T-helper 2 cell treated with Interferon-gamma antibody and Interleukin-4, amounts not matched to agents 5 μg/mL and 100 μg/mL, for 36 hours (primary cell): ENCODE measurements at regions not wholly inside any gene's neighbourhood (a gene's known extent, or its start where the extent isn't known, plus 50 kb on each side); places are given as distances from the start of the nearest gene placed in this dataset.
"Not testable (repeated sequence)": the region's sequence is repeated elsewhere in the genome, so short reads cannot be mapped to it uniquely, and the experiment has no call there.

Source experiments
- DNase-seq: peaks from one replicate; pipeline ENCODE4 v3.0.0; 2021; ENCODE audit warnings: low spot score
- H3K27ac Mint-ChIP-seq: one replicate; pipeline ENCODE4 v1.8.0; 2021; ENCODE audit warnings: mild to moderate bottlenecking, mixed read lengths
- H3K27me3 Mint-ChIP-seq: one replicate; pipeline ENCODE4 v1.8.0; 2021; ENCODE audit warnings: low read depth, mixed read lengths
- H3K36me3 Mint-ChIP-seq: one replicate; pipeline ENCODE4 v1.8.0; 2021; ENCODE audit warnings: low read depth, mixed read lengths
- H3K4me1 Mint-ChIP-seq: one replicate; pipeline ENCODE4 v1.8.0; 2021; ENCODE audit warnings: low read depth, mixed read lengths
- H3K4me3 Mint-ChIP-seq: one replicate; pipeline ENCODE4 v1.8.0; 2022; ENCODE audit warnings: mild to moderate bottlenecking, moderate library complexity, mixed read lengths
- H3K9me3 Mint-ChIP-seq: one replicate; pipeline ENCODE4 v1.8.0; 2021; ENCODE audit warnings: mixed read lengths

DNA sequence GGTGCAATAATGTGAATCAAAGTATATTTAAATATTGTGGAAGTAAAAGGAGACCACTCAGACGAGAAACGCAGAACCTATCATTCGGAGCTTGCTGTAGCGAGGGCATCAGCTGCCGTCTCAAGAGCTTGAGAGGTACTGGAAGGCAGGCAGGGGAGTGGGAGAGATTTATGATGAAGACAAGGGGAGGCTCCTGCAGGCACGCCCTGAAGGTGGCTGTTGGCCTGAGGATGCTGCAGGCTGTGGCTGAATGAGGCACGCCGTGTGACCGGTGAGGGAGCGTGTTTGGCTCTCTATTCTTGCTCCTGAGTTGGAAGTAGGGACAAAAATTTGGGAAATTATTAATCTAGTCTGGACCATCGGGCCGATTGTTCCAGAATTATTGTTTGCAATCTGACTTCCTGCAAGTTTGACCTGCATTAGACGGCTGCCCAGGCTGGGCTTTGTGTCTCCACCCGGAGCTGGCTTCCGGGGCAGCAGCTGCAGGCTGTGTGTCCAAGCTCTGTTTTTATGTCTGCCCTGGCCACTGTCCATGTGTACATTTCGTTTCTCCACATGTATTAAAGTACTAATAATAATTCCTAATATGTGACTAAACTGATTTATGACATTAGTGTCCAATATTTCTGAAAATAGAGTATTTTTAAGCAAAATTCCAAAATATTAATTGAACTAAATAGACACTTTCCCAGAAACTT lies 91.1 kb upstream of the ANKRD10 start:
- DNase-seq, result no peak

GRCh38 chr13:111005364-111005763 lies 90.5 kb upstream of the ANKRD10 start:
- no peak overlapping the region for H3K4me3 Mint-ChIP-seq
- no peak for DNase-seq
- H3K27me3 Mint-ChIP-seq, result peaks cover 31% of the 10 kb centered on the region
- H3K27ac Mint-ChIP-seq, result no peak overlapping the region
- H3K9me3 Mint-ChIP-seq, result no peaks in the 10 kb centered on the region
- no peaks in the 10 kb centered on the region for H3K36me3 Mint-ChIP-seq
- H3K4me1 Mint-ChIP-seq, result peaks cover 4% of the 10 kb centered on the region

More for the DNA sequence above, 91.1 kb upstream of the ANKRD10 start:
- Mint-ChIP-seq H3K27me3 (peaks cover 31% of the 10 kb centered on the region), H3K27ac (no peak overlapping the region), H3K4me3 (no peak overlapping the region), H3K9me3 (no peaks in the 10 kb centered on the region), H3K36me3 (no peaks in the 10 kb centered on the region), H3K4me1 (peaks cover 6% of the 10 kb centered on the region)

GRCh38 chr13:111004444-111004843 lies 89.6 kb upstream of the ANKRD10 start:
- no peaks in the 10 kb centered on the region for H3K36me3 Mint-ChIP-seq
- H3K27ac Mint-ChIP-seq, result no peak overlapping the region
- peaks cover 4% of the 10 kb centered on the region for H3K4me1 Mint-ChIP-seq
- DNase-seq, result no peak
- no peaks in the 10 kb centered on the region for H3K9me3 Mint-ChIP-seq
- H3K27me3 Mint-ChIP-seq, result peaks cover 26% of the 10 kb centered on the region
- H3K4me3 Mint-ChIP-seq, result no peak overlapping the region

DNA sequence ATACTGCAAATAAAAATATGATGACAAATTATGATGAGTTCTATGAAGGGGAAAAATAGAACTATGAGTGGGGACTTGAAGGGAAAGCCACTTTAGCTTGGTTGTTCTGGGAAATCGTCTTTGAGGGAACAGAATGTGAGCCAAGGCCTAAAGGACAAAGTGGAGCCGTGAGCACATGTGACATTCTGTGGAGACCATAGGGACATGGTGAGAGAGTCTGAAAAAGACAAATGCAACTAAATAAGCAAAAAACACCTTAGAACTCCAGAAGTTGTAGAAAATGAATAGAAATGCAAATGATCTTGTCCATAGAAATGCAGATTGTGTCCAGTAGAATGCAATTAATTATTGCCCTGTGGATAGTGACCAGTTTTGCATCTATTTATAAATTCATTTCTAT lies 86.8 kb upstream of the ANKRD10 start:
- Mint-ChIP-seq H3K9me3 (no peaks in the 10 kb centered on the region), H3K4me1 (no peaks in the 10 kb centered on the region)

DNA sequence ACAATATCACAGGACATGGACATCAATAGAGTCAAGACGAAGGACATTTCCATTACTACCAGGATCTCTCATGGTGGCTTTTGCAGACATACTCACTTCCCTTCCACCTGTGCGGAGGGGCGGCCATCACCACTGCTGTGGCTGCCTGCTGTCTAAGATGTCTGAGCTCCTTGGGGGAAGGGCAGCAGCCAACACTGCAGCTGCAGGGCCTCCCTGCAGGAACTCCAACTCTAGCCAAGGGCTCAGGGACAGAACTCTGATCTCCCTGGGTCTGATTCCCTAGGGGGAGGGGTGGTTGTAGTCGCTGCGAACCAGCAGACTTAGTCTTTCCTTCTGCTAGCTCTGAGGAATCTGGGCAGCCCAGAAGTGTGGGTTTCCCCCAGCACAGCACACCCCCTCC lies 78.9 kb upstream of the ANKRD10 start:
- H3K36me3 Mint-ChIP-seq, result no peaks in the 10 kb centered on the region
- no peaks in the 10 kb centered on the region for H3K9me3 Mint-ChIP-seq
- H3K27ac Mint-ChIP-seq, result no peak overlapping the region
- no peaks in the 10 kb centered on the region for H3K4me1 Mint-ChIP-seq
- H3K27me3 Mint-ChIP-seq, result peaks cover 43% of the 10 kb centered on the region
- no peak overlapping the region for H3K4me3 Mint-ChIP-seq
- no peak for DNase-seq

More for the DNA sequence above, 86.8 kb upstream of the ANKRD10 start:
- Mint-ChIP-seq H3K27me3 (peaks cover 35% of the 10 kb centered on the region), H3K4me3 (no peak overlapping the region), H3K27ac (no peak overlapping the region), H3K36me3 (no peaks in the 10 kb centered on the region)
- no peak for DNase-seq

DNA sequence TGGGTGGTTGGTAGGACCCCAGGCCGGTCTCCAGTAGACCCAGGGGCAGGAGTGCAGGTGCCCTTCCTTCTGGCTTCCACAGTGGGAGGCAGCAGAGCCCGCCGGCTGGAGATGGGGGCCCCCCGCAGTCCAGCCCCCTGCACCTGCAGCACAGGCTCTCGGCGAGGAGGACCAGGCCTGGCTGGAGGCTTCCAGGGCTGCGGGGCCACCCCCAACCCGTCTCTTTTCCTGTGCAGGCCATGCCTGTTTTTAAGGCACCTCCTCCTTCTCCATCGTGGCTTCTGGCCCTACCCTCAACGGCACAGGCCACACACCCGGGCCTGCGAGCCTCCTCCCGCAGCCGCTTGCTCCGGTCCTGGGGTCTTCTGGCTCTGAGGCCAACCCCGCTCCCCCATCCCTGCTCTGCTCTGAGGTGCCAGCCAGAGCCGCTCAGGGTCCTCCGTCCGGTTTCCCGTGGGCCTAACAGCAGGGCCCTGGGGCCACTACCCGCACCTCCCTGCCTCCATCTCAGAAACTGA lies 77.2 kb upstream of the ANKRD10 start:
- no peak for DNase-seq
- H3K27me3 Mint-ChIP-seq, result peaks cover 37% of the 10 kb centered on the region
- H3K9me3 Mint-ChIP-seq, result no peaks in the 10 kb centered on the region
- no peak overlapping the region for H3K4me3 Mint-ChIP-seq
- H3K4me1 Mint-ChIP-seq, result no peaks in the 10 kb centered on the region
- H3K27ac Mint-ChIP-seq, result no peak overlapping the region
- H3K36me3 Mint-ChIP-seq, result no peaks in the 10 kb centered on the region

GRCh38 chr13:110989331-110989730 lies 74.5 kb upstream of the ANKRD10 start:
- Mint-ChIP-seq H3K4me3 (no peak overlapping the region), H3K4me1 (no peaks in the 10 kb centered on the region), H3K27me3 (peaks cover 25% of the 10 kb centered on the region), H3K9me3 (no peaks in the 10 kb centered on the region), H3K36me3 (no peaks in the 10 kb centered on the region), H3K27ac (no peak overlapping the region)
- no peak for DNase-seq

DNA sequence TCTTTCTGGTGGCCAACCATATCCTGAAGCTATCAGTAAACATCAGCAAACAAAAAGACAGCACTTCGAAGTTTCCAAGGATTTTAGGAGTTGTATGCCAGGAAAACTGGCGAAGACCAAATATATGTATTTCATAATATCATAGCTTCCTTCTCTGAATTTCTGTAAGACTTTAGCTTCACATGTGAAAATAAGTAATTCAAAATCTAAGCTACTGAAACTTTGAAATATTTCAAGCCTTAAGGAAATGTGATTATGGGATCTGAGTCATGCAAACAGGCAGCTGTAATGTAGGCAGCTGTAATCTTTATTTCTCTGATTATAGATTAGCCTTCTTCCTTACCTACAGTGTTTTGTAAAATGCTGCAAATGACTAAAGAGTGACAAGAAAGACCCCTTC lies 70.7 kb upstream of the ANKRD10 start:
- DNase-seq, result no peak
- Mint-ChIP-seq H3K27me3 (peaks cover 37% of the 10 kb centered on the region), H3K27ac (no peak overlapping the region), H3K36me3 (no peaks in the 10 kb centered on the region), H3K4me3 (no peak overlapping the region), H3K4me1 (no peaks in the 10 kb centered on the region), H3K9me3 (no peaks in the 10 kb centered on the region)

- H3K9me3 Mint-ChIP-seq, result no peaks in the 10 kb centered on the region
- H3K27ac Mint-ChIP-seq, result no peak overlapping the region
- H3K27me3 Mint-ChIP-seq, result peaks cover 37% of the 10 kb centered on the region
- H3K36me3 Mint-ChIP-seq, result no peaks in the 10 kb centered on the region
- no peak for DNase-seq
- H3K4me3 Mint-ChIP-seq, result no peak overlapping the region
- no peaks in the 10 kb centered on the region for H3K4me1 Mint-ChIP-seq
Observed at GRCh38 chr13:110984798-110985197, 69.9 kb upstream of the ANKRD10 start.

DNA sequence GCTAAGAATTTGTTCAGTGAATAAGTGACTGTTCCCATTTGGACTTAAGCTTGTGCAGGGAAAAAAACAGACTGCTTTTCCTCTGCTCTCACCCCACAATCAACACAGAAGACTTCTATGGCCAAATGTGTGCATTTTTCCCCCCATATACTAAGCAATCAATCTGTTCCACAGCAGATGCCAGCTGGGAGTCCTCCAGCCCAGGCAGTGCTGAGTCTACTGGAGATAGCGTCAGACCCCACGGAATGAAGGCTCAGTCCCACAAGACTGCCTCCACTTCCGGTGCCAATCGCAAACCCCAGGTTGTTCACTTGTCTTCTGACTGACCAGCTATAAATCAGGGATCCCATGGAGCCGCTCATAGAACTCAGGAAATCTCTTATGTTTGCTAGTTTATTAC lies 69.5 kb upstream of the ANKRD10 start:
- no peaks in the 10 kb centered on the region for H3K4me1 Mint-ChIP-seq
- H3K27me3 Mint-ChIP-seq, result peaks cover 37% of the 10 kb centered on the region
- no peaks in the 10 kb centered on the region for H3K9me3 Mint-ChIP-seq
- H3K27ac Mint-ChIP-seq, result no peak overlapping the region
- no peaks in the 10 kb centered on the region for H3K36me3 Mint-ChIP-seq
- no peak overlapping the region for H3K4me3 Mint-ChIP-seq
- no peak for DNase-seq

DNA sequence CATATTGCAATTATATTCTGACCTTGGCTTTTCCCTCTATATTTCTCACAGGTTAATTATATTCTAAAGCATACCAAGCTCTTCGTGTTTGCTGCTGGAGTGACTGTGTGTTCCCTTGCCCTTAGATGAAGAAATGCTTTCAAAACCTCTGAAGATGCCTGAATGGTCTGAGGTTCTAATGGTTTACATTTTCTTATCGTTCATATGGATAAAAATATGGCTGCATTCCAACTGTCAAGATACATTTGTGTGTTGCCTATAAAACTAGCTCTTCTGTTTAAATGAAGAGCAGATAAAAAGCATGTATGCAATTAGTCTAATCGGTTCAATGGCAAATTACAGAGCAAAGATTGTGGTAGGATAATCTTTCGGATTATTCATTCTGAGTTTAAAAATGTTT lies 68.4 kb upstream of the ANKRD10 start:
- Mint-ChIP-seq H3K4me1 (no peaks in the 10 kb centered on the region), H3K27ac (no peak overlapping the region), H3K9me3 (peaks cover 4% of the 10 kb centered on the region), H3K27me3 (peaks cover 41% of the 10 kb centered on the region), H3K36me3 (no peaks in the 10 kb centered on the region), H3K4me3 (no peak overlapping the region)
- no peak for DNase-seq

- Mint-ChIP-seq H3K36me3 (peaks cover 3% of the 10 kb centered on the region), H3K27me3 (peaks cover 33% of the 10 kb centered on the region), H3K4me1 (peaks cover 4% of the 10 kb centered on the region)
Observed at GRCh38 chr13:110981379-110981778, 66.5 kb upstream of the ANKRD10 start.

GRCh38 chr13:110980921-110981320 lies 66.1 kb upstream of the ANKRD10 start:
- Mint-ChIP-seq H3K36me3 (peaks cover 4% of the 10 kb centered on the region), H3K27me3 (peaks cover 36% of the 10 kb centered on the region), H3K4me3 (no peak overlapping the region), H3K27ac (no peak overlapping the region), H3K4me1 (peaks cover 4% of the 10 kb centered on the region), H3K9me3 (peaks cover 12% of the 10 kb centered on the region)
- DNase-seq, result no peak

More at GRCh38 chr13:110981379-110981778, 66.5 kb upstream of the ANKRD10 start:
- H3K4me3 Mint-ChIP-seq, result no peak overlapping the region
- DNase-seq, result no peak
- peaks cover 7% of the 10 kb centered on the region for H3K9me3 Mint-ChIP-seq
- H3K27ac Mint-ChIP-seq, result no peak overlapping the region

- peaks cover 37% of the 10 kb centered on the region for H3K27me3 Mint-ChIP-seq
- not testable (repeated sequence) for H3K36me3 Mint-ChIP-seq
Observed at GRCh38 chr13:110979149-110979548, 64.3 kb upstream of the ANKRD10 start.

DNA sequence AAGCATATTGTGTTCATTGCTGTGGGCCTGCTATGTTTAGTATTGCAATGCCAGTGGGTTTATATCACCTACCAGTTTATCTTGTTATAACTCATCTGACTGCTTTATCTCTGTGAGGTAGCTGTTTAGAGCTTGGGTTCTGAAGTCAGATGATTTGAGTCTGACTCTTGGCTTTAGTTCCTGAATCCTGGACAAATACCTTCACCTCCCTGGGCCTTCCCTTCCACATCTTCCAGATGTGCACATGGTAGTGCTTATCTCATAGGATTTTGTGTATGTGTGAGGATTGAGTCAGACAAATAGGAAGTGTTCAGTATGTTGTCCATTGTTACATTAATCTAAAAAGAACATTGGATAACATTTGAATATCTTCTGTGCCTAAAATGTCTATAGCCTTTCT lies 63.5 kb upstream of the ANKRD10 start:
- Mint-ChIP-seq H3K4me1 (peaks cover 6% of the 10 kb centered on the region), H3K27ac (no peak overlapping the region), H3K27me3 (peaks cover 36% of the 10 kb centered on the region), H3K9me3 (peaks cover 16% of the 10 kb centered on the region), H3K4me3 (no peak overlapping the region), H3K36me3 (peaks cover 7% of the 10 kb centered on the region)
- DNase-seq, result no peak

More at GRCh38 chr13:110979149-110979548, 64.3 kb upstream of the ANKRD10 start:
- not testable (repeated sequence) for H3K27ac Mint-ChIP-seq, DNase-seq, H3K4me1 Mint-ChIP-seq, H3K4me3 Mint-ChIP-seq
- peaks cover 12% of the 10 kb centered on the region for H3K9me3 Mint-ChIP-seq
